ENCODE measurements at regions not wholly inside any gene's neighbourhood (a gene's known extent, or its start where the extent isn't known, plus 50 kb on each side); places are given as distances from the start of the nearest gene placed in this dataset.

DNA sequence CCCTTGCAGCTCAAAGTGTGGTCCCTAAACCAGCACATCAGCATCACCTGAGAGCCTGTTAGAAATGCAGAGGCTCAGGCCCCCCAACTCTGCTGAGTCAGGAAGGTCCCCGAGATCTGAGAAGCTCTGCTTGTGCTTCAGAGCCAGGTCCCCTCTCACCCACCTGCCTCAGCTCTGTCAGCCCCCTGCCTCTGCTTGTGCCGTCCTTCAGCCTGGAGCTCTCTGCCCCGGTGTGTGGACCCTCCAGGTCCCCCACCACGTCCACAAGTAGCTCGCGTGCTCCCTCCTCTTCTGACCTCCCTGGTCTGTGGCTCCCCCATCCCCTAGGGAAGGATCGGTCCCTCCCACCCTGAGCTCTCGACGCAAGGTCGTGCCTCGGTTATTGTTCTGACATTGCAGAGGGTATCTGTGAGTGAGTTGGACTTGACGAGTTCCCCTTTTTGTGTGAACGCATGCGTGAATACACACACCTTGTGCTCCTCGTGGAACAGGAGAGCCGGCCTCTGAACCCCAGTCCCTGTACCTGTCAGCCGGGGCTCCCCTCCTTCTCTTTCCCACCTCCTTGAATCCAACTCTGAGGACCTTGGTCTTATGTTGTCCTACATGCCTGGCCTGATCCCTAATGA is 75.5 kb upstream of the TAF1B start:
- no peaks in the 10 kb centered on the region for H3K36me3 ChIP-seq (ENCODE audit: control insufficient read depth, insufficient read depth, low read length)
- ChIA-PET POLR2A (no interaction called here), CTCF (interaction anchor here (0.5 to 0.6 kb wide), 3 partner anchors 10 to 281 kb away, joined by 3 to 5 read pairs (median 3); no protein-coding TSS in a partner anchor)
- ATAC-seq (no peak), DNase-seq (ENCODE audit: low read depth, low spot score) (no peak)
- peaks cover 15% of the 10 kb centered on the region for H3K4me1 ChIP-seq (ENCODE audit: control insufficient read depth, insufficient read depth, low read length)
- no peaks in the 10 kb centered on the region for H3K27me3 ChIP-seq (ENCODE audit: control insufficient read depth, insufficient read depth, low read length)
- TF ChIP-seq SIN3A (IDR thresholded peaks at IDR 0.05; ENCODE audit: borderline replicate concordance, insufficient read depth, low read depth, low read length) = no peak
- TF ChIP-seq, protein P1, sequence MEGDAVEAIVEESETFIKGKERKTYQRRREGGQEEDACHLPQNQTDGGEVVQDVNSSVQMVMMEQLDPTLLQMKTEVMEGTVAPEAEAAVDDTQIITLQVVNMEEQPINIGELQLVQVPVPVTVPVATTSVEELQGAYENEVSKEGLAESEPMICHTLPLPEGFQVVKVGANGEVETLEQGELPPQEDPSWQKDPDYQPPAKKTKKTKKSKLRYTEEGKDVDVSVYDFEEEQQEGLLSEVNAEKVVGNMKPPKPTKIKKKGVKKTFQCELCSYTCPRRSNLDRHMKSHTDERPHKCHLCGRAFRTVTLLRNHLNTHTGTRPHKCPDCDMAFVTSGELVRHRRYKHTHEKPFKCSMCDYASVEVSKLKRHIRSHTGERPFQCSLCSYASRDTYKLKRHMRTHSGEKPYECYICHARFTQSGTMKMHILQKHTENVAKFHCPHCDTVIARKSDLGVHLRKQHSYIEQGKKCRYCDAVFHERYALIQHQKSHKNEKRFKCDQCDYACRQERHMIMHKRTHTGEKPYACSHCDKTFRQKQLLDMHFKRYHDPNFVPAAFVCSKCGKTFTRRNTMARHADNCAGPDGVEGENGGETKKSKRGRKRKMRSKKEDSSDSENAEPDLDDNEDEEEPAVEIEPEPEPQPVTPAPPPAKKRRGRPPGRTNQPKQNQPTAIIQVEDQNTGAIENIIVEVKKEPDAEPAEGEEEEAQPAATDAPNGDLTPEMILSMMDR (IDR thresholded peaks at IDR 0.05) = no peak
- BruUV-seq (replicated peaks) = no TSS peak
- no peak overlapping the region for H3K4me3 ChIP-seq (ENCODE audit: low read depth in 2 of 2, low read length in 2 of 2)
- H3K27ac ChIP-seq (ENCODE audit: low read length) = no peak overlapping the region
- in situ Hi-C loops (cut with HindIII; ENCODE audit: low pct_unique_long_range_greater_than_20kb, low sequenced_read_pairs) = no loop called here
- no peaks in the 10 kb centered on the region for H3K9me3 ChIP-seq (ENCODE audit: control insufficient read depth, insufficient read depth, low read depth, low read length)
- intact Hi-C loops (cut with micrococcal nuclease; ENCODE audit: unreplicated experiment) = no loop called here

DNA sequence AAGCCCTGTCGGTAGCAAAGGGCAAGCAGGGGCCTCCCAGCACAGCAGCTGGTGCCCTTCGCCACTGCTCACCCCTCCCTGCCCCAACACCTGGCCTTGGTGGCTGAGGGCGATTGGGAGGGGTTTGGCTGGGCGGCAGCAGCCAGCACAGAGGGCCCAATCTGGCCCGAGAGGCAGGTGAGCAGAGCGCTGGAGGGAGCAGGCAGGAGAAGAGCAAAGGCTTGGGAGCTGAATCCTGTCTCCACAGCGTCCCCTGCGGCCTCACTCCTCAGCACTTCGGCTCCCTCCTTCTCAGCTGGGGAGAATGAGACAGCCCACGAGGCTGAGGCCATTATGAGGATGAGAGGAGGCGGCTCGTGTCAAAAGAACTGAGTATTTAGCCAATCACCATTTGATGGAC is 74.9 kb upstream of the TAF1B start:
- ChIA-PET POLR2A (no interaction called here), CTCF (no interaction called here)
- ATAC-seq (peak; percentile 26; the same call in 1 of the 2 replicates), DNase-seq (ENCODE audit: low read depth, low spot score) (no peak)
- intact Hi-C loops (cut with micrococcal nuclease; ENCODE audit: unreplicated experiment) = no loop called here
- in situ Hi-C loops (cut with HindIII; ENCODE audit: low pct_unique_long_range_greater_than_20kb, low sequenced_read_pairs) = no loop called here
- H3K9me3 ChIP-seq (ENCODE audit: control insufficient read depth, insufficient read depth, low read depth, low read length) = no peaks in the 10 kb centered on the region
- no peaks in the 10 kb centered on the region for H3K27me3 ChIP-seq (ENCODE audit: control insufficient read depth, insufficient read depth, low read length)
- H3K4me3 ChIP-seq (ENCODE audit: low read depth in 2 of 2, low read length in 2 of 2) = no peak overlapping the region
- no TSS peak for BruUV-seq (replicated peaks)
- peaks cover 15% of the 10 kb centered on the region for H3K4me1 ChIP-seq (ENCODE audit: control insufficient read depth, insufficient read depth, low read length)
- no peaks in the 10 kb centered on the region for H3K36me3 ChIP-seq (ENCODE audit: control insufficient read depth, insufficient read depth, low read length)
- TF ChIP-seq TCF7L2 (IDR thresholded peaks at IDR 0.05; ENCODE audit: low read depth, low read length) (no peak), POLR2AphosphoS5 (IDR thresholded peaks at IDR 0.05; ENCODE audit: low read depth, low read length) (no peak), SIN3A (IDR thresholded peaks at IDR 0.05; ENCODE audit: borderline replicate concordance, insufficient read depth, low read depth, low read length) (no peak)
- TF ChIP-seq, protein P1 (IDR thresholded peaks at IDR 0.05) = no peak
- TF ChIP-seq, protein P2, sequence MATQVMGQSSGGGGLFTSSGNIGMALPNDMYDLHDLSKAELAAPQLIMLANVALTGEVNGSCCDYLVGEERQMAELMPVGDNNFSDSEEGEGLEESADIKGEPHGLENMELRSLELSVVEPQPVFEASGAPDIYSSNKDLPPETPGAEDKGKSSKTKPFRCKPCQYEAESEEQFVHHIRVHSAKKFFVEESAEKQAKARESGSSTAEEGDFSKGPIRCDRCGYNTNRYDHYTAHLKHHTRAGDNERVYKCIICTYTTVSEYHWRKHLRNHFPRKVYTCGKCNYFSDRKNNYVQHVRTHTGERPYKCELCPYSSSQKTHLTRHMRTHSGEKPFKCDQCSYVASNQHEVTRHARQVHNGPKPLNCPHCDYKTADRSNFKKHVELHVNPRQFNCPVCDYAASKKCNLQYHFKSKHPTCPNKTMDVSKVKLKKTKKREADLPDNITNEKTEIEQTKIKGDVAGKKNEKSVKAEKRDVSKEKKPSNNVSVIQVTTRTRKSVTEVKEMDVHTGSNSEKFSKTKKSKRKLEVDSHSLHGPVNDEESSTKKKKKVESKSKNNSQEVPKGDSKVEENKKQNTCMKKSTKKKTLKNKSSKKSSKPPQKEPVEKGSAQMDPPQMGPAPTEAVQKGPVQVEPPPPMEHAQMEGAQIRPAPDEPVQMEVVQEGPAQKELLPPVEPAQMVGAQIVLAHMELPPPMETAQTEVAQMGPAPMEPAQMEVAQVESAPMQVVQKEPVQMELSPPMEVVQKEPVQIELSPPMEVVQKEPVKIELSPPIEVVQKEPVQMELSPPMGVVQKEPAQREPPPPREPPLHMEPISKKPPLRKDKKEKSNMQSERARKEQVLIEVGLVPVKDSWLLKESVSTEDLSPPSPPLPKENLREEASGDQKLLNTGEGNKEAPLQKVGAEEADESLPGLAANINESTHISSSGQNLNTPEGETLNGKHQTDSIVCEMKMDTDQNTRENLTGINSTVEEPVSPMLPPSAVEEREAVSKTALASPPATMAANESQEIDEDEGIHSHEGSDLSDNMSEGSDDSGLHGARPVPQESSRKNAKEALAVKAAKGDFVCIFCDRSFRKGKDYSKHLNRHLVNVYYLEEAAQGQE (IDR thresholded peaks at IDR 0.05; ENCODE audit: insufficient read depth in 1 of 2, low read depth in 2 of 2, low read length in 1 of 2) = no peak
- no peak overlapping the region for H3K27ac ChIP-seq (ENCODE audit: low read length)

Data from Panc1 (cell line).